ENCODE measurements at regions not wholly inside any gene's neighbourhood (a gene's known extent, or its start where the extent isn't known, plus 50 kb on each side); places are given as distances from the start of the nearest gene placed in this dataset.

GRCh38 chr12:3929875-3930615 is 56.8 kb upstream of the PARP11 start:
- no peak for ATAC-seq
- TF ChIP-seq ARNTL (CRISPR knock-in tag; IDR thresholded peaks at IDR 0.05; ENCODE audit: borderline replicate concordance, low read depth) = no peak
- TF ChIP-seq BACH2 (CRISPR knock-in tag; IDR thresholded peaks at IDR 0.05; ENCODE audit: borderline replicate concordance) = no peak

- TF ChIP-seq SNAI2 (CRISPR knock-in tag; IDR thresholded peaks at IDR 0.05) (no peak), ISL1 (CRISPR knock-in tag; IDR thresholded peaks at IDR 0.05) (no peak), TOX (CRISPR knock-in tag; IDR thresholded peaks at IDR 0.05; ENCODE audit: borderline replicate concordance) (no peak), TCF4 (CRISPR knock-in tag; IDR thresholded peaks at IDR 0.05; ENCODE audit: borderline replicate concordance) (no peak), PPARA (CRISPR knock-in tag; IDR thresholded peaks at IDR 0.05; ENCODE audit: borderline replicate concordance) (no peak), ZC3H10 (CRISPR knock-in tag; IDR thresholded peaks at IDR 0.05) (no peak), TSHZ2 (CRISPR knock-in tag; IDR thresholded peaks at IDR 0.05) (no peak), CREB5 (CRISPR knock-in tag; IDR thresholded peaks at IDR 0.05; ENCODE audit: low read depth) (no peak), RARB (CRISPR knock-in tag; IDR thresholded peaks at IDR 0.05) (no peak), ZNF70 (CRISPR knock-in tag; IDR thresholded peaks at IDR 0.05) (no peak), PATZ1 (CRISPR knock-in tag; IDR thresholded peaks at IDR 0.05; ENCODE audit: borderline replicate concordance) (no peak), ZNF565 (CRISPR knock-in tag; conservative IDR thresholded peaks at IDR 0.05; ENCODE audit: low read depth) (no peak), POU6F1 (CRISPR knock-in tag; IDR thresholded peaks at IDR 0.05; ENCODE audit: borderline replicate concordance, low read depth) (no peak), CSDC2 (CRISPR knock-in tag; IDR thresholded peaks at IDR 0.05) (no peak), ESRRG (CRISPR knock-in tag; IDR thresholded peaks at IDR 0.05) (no peak), ZFP30 (CRISPR knock-in tag; IDR thresholded peaks at IDR 0.05) (no peak)
- ATAC-seq = no peak
Measured at GRCh38 chr12:3928538-3929184, 55.5 kb upstream of the PARP11 start.

- TF ChIP-seq TCF4 (CRISPR knock-in tag; IDR thresholded peaks at IDR 0.05; ENCODE audit: borderline replicate concordance) = no peak
- no peak for TF ChIP-seq BACH2 (CRISPR knock-in tag; IDR thresholded peaks at IDR 0.05; ENCODE audit: borderline replicate concordance)
- TF ChIP-seq ZNF70 (CRISPR knock-in tag; IDR thresholded peaks at IDR 0.05) = no peak
- no peak for TF ChIP-seq GLIS3 (CRISPR knock-in tag; IDR thresholded peaks at IDR 0.05)
- TF ChIP-seq ZNF8 (CRISPR knock-in tag; IDR thresholded peaks at IDR 0.05) = no peak
- no peak for TF ChIP-seq ZFP30 (CRISPR knock-in tag; IDR thresholded peaks at IDR 0.05)
- no peak for TF ChIP-seq RARB (CRISPR knock-in tag; IDR thresholded peaks at IDR 0.05)
- no peak for TF ChIP-seq PPARA (CRISPR knock-in tag; IDR thresholded peaks at IDR 0.05; ENCODE audit: borderline replicate concordance)
- no peak for TF ChIP-seq SNAI2 (CRISPR knock-in tag; IDR thresholded peaks at IDR 0.05)
- TF ChIP-seq ISL1 (CRISPR knock-in tag; IDR thresholded peaks at IDR 0.05) = no peak
- TF ChIP-seq POU6F1 (CRISPR knock-in tag; IDR thresholded peaks at IDR 0.05; ENCODE audit: borderline replicate concordance, low read depth) = no peak
- no peak for TF ChIP-seq ESRRG (CRISPR knock-in tag; IDR thresholded peaks at IDR 0.05)
- no peak for TF ChIP-seq TOX (CRISPR knock-in tag; IDR thresholded peaks at IDR 0.05; ENCODE audit: borderline replicate concordance)
- TF ChIP-seq TSHZ2 (CRISPR knock-in tag; IDR thresholded peaks at IDR 0.05) = no peak
- TF ChIP-seq ZFP3 (CRISPR knock-in tag; IDR thresholded peaks at IDR 0.05) = no peak
- no peak for ATAC-seq
Measured at GRCh38 chr12:3925621-3926020, 52.4 kb upstream of the PARP11 start.
